Smooth muscle cell (in vitro differentiated cells): ENCODE measurements at regions not wholly inside any gene's neighbourhood (a gene's known extent, or its start where the extent isn't known, plus 50 kb on each side); places are given as distances from the start of the nearest gene placed in this dataset.
"Not testable (repeated sequence)": the region's sequence is repeated elsewhere in the genome, so short reads cannot be mapped to it uniquely, and the experiment has no call there.

Source experiments
- DNase-seq: peaks from one replicate; lab custom pipeline; 2025; ENCODE audit not compliant: unreplicated experiment; lab: John Stamatoyannopoulos, UW
- H2AFZ ChIP-seq: fragments of 200-600 bp; sonication (generic); 2 replicates; pipeline ENCODE4 v1.6.0; 2016; ENCODE audit warnings: antibody characterized with exemption, low read depth, mild to moderate bottlenecking
- H3F3A ChIP-seq: fragments of 200-600 bp; sonication (generic); 2 replicates; pipeline ENCODE4 v1.6.0; 2017; ENCODE audit warnings: antibody characterized with exemption, low read depth
- H3K27ac ChIP-seq: fragments of 200-600 bp; sonication (generic); 2 replicates; pipeline ENCODE4 v1.5.1; 2016; ENCODE audit warnings: low read depth, mild to moderate bottlenecking
- H3K27me3 ChIP-seq: fragments of 200-600 bp; sonication (generic); 2 replicates; pipeline ENCODE4 v1.6.1; 2016; ENCODE audit warnings: low read depth, mild to moderate bottlenecking
- H3K36me3 ChIP-seq: fragments of 200-600 bp; sonication (generic); 2 replicates; pipeline ENCODE4 v1.5.1; 2016; ENCODE audit warnings: low read depth
- H3K4me1 ChIP-seq: fragments of 200-600 bp; sonication (generic); 2 replicates; pipeline ENCODE4 v1.5.1; 2016; ENCODE audit warnings: low read depth
- H3K4me2 ChIP-seq: fragments of 200-600 bp; sonication (generic); 2 replicates; pipeline ENCODE4 v1.6.0; 2016; ENCODE audit warnings: mild to moderate bottlenecking
- H3K4me3 ChIP-seq: fragments of 200-600 bp; sonication (generic); 2 replicates; pipeline ENCODE4 v1.5.1; 2016; ENCODE audit warnings: mild to moderate bottlenecking
- H3K79me2 ChIP-seq: fragments of 200-600 bp; sonication (generic); 2 replicates; pipeline ENCODE4 v1.6.0; 2016; ENCODE audit warnings: low read depth, mild to moderate bottlenecking
- H3K9ac ChIP-seq: fragments of 200-600 bp; sonication (generic); 2 replicates; pipeline ENCODE4 v1.6.0; 2016; ENCODE audit warnings: low read depth
- H3K9me3 ChIP-seq: fragments of 200-600 bp; sonication (generic); replicated peaks from 2 replicates; pipeline ENCODE4 v1.5.1; 2016; ENCODE audit warnings: low read depth
- H4K20me1 ChIP-seq: fragments of 200-600 bp; sonication (generic); 2 replicates; pipeline ENCODE4 v1.6.0; 2016; ENCODE audit warnings: low read depth
- WGBS: methylation state at CpG from one replicate; pipeline ENCODE4 v1.1.7; 2016; ENCODE audit warnings: low lambda C conversion rate; 5-methylcytosine and 5-hydroxymethylcytosine counted together
- TF ChIP-seq, protein P1 (sequence below): fragments of 200-600 bp; sonication (generic); IDR thresholded peaks from 2 replicates; pipeline ENCODE4 v1.5.1; 2017; ENCODE audit warnings: borderline replicate concordance, mild to moderate bottlenecking, antibody characterized with exemption; ENCODE audit not compliant: insufficient read depth, poor library complexity, severe bottlenecking

DNA sequence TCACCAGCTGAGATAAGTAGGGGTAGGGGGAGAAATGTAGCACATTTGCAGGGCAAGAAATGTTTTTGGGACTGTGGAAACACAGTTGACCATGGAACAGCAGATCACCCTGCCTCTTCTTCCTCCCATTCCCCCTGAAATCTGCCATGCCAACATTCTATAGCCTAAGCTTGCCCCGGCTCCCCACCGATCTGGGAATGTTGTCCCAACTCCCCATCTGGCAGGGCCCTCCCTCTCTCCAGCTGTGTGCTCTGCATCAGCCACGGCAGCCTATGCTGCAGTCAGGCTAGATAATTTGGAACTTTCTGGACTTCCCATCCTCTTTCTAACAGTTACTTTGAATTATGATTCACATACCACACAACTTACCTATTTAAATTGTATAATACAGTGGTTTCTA lies 425.1 kb upstream of the RAB6C start:
- no peaks in the 10 kb centered on the region for H3K79me2 ChIP-seq
- DNase-seq, result no peak
- WGBS, result 52% methylated on average over 3 of the region's 3 CpGs
- H4K20me1 ChIP-seq, result no peaks in the 10 kb centered on the region
- TF ChIP-seq, protein P1, sequence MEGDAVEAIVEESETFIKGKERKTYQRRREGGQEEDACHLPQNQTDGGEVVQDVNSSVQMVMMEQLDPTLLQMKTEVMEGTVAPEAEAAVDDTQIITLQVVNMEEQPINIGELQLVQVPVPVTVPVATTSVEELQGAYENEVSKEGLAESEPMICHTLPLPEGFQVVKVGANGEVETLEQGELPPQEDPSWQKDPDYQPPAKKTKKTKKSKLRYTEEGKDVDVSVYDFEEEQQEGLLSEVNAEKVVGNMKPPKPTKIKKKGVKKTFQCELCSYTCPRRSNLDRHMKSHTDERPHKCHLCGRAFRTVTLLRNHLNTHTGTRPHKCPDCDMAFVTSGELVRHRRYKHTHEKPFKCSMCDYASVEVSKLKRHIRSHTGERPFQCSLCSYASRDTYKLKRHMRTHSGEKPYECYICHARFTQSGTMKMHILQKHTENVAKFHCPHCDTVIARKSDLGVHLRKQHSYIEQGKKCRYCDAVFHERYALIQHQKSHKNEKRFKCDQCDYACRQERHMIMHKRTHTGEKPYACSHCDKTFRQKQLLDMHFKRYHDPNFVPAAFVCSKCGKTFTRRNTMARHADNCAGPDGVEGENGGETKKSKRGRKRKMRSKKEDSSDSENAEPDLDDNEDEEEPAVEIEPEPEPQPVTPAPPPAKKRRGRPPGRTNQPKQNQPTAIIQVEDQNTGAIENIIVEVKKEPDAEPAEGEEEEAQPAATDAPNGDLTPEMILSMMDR, result no peak
- no peak overlapping the region for H3K9ac ChIP-seq
- no peak overlapping the region for H3K4me2 ChIP-seq
- H3K27me3 ChIP-seq, result no peaks in the 10 kb centered on the region
- no peaks in the 10 kb centered on the region for H3K9me3 ChIP-seq
- H3K4me3 ChIP-seq, result no peak overlapping the region
- H3K27ac ChIP-seq, result no peak overlapping the region
- no peaks in the 10 kb centered on the region for H3F3A ChIP-seq
- H3K4me1 ChIP-seq, result no peaks in the 10 kb centered on the region
- no peaks in the 10 kb centered on the region for H3K36me3 ChIP-seq
- no peak overlapping the region for H2AFZ ChIP-seq

DNA sequence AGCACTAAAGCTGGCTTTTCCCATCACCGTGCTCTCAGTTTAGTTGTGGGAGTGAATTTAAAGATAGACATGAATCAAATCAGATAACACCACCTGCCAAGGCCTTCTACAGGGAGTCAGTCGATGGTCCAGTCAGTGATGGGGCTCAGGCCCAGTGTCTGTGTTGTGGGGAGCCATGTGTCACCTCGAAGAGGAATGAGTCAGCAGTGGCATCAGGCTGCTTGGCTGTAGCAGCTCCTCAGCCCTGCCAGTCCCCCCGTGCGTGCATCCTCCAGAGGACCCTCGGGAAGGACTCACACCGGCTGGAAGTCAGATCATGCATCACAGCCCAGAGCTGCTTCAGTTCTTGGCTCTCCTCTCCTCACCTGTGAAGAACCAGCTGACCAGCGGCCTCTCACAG lies 420.4 kb upstream of the RAB6C start:
- no peaks in the 10 kb centered on the region for H4K20me1 ChIP-seq
- H3K27ac ChIP-seq, result no peak overlapping the region
- TF ChIP-seq, protein P1, result no peak
- H3K9me3 ChIP-seq, result no peaks in the 10 kb centered on the region
- DNase-seq, result no peak
- H3F3A ChIP-seq, result no peaks in the 10 kb centered on the region
- H3K36me3 ChIP-seq, result no peaks in the 10 kb centered on the region
- no peak overlapping the region for H2AFZ ChIP-seq
- H3K4me1 ChIP-seq, result no peaks in the 10 kb centered on the region
- no peak overlapping the region for H3K9ac ChIP-seq
- WGBS, result 81% methylated on average over 8 of the region's 8 CpGs
- H3K79me2 ChIP-seq, result no peaks in the 10 kb centered on the region
- H3K4me3 ChIP-seq, result no peak overlapping the region
- H3K27me3 ChIP-seq, result no peaks in the 10 kb centered on the region
- no peak overlapping the region for H3K4me2 ChIP-seq

DNA sequence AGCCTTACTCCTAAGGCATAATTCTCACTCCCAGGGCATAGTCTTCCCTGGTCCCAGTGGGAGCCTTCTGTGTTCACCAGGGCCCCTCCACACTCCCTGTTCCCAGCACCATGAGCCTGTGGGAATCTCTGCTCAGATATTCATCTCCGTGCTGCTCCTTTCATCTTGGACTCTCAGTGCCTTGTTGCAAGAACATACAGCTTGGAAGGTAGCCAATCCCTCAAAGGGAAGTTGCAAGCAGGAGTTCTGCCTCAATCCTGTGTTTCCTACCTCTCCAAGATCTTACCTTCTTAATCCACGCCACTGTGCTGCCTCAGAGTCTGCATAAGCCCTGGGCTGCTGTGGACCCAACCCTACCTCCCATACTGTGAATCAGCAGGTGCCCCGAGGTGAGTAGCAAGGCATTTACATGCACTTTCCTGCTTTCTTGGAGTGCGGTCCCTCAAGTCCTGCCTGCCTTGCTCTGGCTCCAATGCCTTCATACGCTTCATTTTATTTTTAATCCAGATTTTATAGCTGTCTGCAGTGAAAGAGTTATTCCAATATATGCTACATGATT lies 413.8 kb upstream of the RAB6C start:
- Histone ChIP-seq H3K9me3 (no peaks in the 10 kb centered on the region), H3F3A (no peaks in the 10 kb centered on the region), H3K9ac (no peak overlapping the region), H2AFZ (no peak overlapping the region), H3K4me2 (no peak overlapping the region), H3K27me3 (no peaks in the 10 kb centered on the region), H3K4me3 (no peak overlapping the region), H3K36me3 (no peaks in the 10 kb centered on the region), H3K4me1 (no peaks in the 10 kb centered on the region), H4K20me1 (no peaks in the 10 kb centered on the region), H3K27ac (no peak overlapping the region), H3K79me2 (no peaks in the 10 kb centered on the region)
- WGBS, result 62% methylated on average over 5 of the region's 5 CpGs
- TF ChIP-seq, protein P1, result no peak
- no peak for DNase-seq

DNA sequence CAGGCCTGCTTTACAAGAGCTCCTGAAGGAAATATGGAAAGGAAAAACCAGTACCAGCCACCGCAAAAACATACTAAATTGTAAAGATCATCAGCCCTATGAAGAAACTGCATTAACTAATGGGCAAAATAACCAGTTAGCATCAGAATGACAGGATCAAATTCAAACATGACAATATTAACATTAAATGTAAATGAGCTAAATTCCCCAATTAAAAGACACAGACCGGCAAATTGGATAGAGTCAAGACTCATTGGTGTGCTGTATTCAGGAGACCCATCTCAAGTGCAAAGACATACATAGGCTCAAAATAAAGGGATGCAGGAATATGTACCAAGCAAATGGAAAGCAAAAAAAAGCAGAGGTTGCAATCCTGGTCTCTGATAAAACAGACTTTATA lies 408.7 kb upstream of the RAB6C start:
- not testable (repeated sequence) for DNase-seq, H3K79me2 ChIP-seq, H3K27ac ChIP-seq, H3K4me1 ChIP-seq, H2AFZ ChIP-seq, H3K9ac ChIP-seq, H3F3A ChIP-seq, H3K4me3 ChIP-seq, H3K36me3 ChIP-seq, H3K9me3 ChIP-seq, H4K20me1 ChIP-seq, H3K27me3 ChIP-seq, H3K4me2 ChIP-seq
- 98% methylated on average over 2 of the region's 2 CpGs for WGBS
